ENCODE measurements at regions not wholly inside any gene's neighbourhood (a gene's known extent, or its start where the extent isn't known, plus 50 kb on each side); places are given as distances from the start of the nearest gene placed in this dataset.

GRCh38 chr4:102416765-102417164 lies 71.5 kb upstream of the SLC39A8 start:
- TF ChIP-seq GTF2F1 (IDR thresholded peaks at IDR 0.05; ENCODE audit: borderline replicate concordance, low read depth, low read length) (no peak), CBX5 (IDR thresholded peaks at IDR 0.05; ENCODE audit: low read depth, low read length) (no peak), CTCF (IDR thresholded peaks at IDR 0.05; ENCODE audit: control extremely low read depth in 1 of 3, insufficient read depth in 1 of 3, low read depth in 1 of 3, low read length in 3 of 3) (no peak), POLR2AphosphoS5 (IDR thresholded peaks at IDR 0.05; ENCODE audit: low read depth, low read length) (no peak)
- TF ChIP-seq, protein P1, sequence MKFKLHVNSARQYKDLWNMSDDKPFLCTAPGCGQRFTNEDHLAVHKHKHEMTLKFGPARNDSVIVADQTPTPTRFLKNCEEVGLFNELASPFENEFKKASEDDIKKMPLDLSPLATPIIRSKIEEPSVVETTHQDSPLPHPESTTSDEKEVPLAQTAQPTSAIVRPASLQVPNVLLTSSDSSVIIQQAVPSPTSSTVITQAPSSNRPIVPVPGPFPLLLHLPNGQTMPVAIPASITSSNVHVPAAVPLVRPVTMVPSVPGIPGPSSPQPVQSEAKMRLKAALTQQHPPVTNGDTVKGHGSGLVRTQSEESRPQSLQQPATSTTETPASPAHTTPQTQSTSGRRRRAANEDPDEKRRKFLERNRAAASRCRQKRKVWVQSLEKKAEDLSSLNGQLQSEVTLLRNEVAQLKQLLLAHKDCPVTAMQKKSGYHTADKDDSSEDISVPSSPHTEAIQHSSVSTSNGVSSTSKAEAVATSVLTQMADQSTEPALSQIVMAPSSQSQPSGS (IDR thresholded peaks at IDR 0.05; ENCODE audit: low read length): no peak

All from H1 (cell line).